ENCODE measurements at regions not wholly inside any gene's neighbourhood (a gene's known extent, or its start where the extent isn't known, plus 50 kb on each side); places are given as distances from the start of the nearest gene placed in this dataset.
"Not testable (repeated sequence)": the region's sequence is repeated elsewhere in the genome, so short reads cannot be mapped to it uniquely, and the experiment has no call there.

GRCh38 chr22:19643448-19644313 is 70.6 kb upstream of the SEPTIN5 start:
- no peak for DNase-seq

- no peak for DNase-seq
Measured at GRCh38 chr22:19644314-19645223, 69.7 kb upstream of the SEPTIN5 start.

GRCh38 chr22:19645391-19645790 is 68.9 kb upstream of the SEPTIN5 start:
- DNase-seq, result no peak

GRCh38 chr22:19645905-19646304 is 68.4 kb upstream of the SEPTIN5 start:
- no peak for DNase-seq

GRCh38 chr22:19646383-19646782 is 67.9 kb upstream of the SEPTIN5 start:
- no peak for DNase-seq

- no peak for DNase-seq
Measured at GRCh38 chr22:19648419-19648929, 65.8 kb upstream of the SEPTIN5 start.

- no peak for DNase-seq
Measured at GRCh38 chr22:19652316-19652715, 62.0 kb upstream of the SEPTIN5 start.

GRCh38 chr22:19654338-19654987 is 59.8 kb upstream of the SEPTIN5 start:
- no peak for DNase-seq

- DNase-seq, result no peak
Measured at GRCh38 chr22:19655399-19655798, 58.9 kb upstream of the SEPTIN5 start.

GRCh38 chr22:19656541-19657251 is 57.6 kb upstream of the SEPTIN5 start:
- DNase-seq, result no peak

- DNase-seq, result no peak
Measured at GRCh38 chr22:19657252-19658056, 56.8 kb upstream of the SEPTIN5 start.

GRCh38 chr22:19658057-19658966 is 56.0 kb upstream of the SEPTIN5 start:
- no peak for DNase-seq

- no peak for DNase-seq
Measured at GRCh38 chr22:19658967-19659804, 55.1 kb upstream of the SEPTIN5 start.

- DNase-seq, result no peak
Measured at GRCh38 chr22:19659805-19660345, 54.4 kb upstream of the SEPTIN5 start.

- DNase-seq, result not testable (repeated sequence)
Measured at GRCh38 chr22:19660583-19660982, 53.7 kb upstream of the SEPTIN5 start.

- DNase-seq, result no peak
Measured at GRCh38 chr22:19661156-19661555, 53.1 kb upstream of the SEPTIN5 start.

GRCh38 chr22:19662049-19662684 is 52.1 kb upstream of the SEPTIN5 start:
- DNase-seq, result not testable (repeated sequence)

GRCh38 chr22:19663286-19663815 is 51.0 kb upstream of the SEPTIN5 start:
- DNase-seq, result no peak

Data from activated effector memory CD4-positive, alpha-beta T cell treated with Interleukin-2 at 50 U/mL for 16 hours (primary cell).